ENCODE measurements at regions not wholly inside any gene's neighbourhood (a gene's known extent, or its start where the extent isn't known, plus 50 kb on each side); places are given as distances from the start of the nearest gene placed in this dataset.
A peak's percentile ranks its signal among the peaks of the same experiment; 100 is the strongest.

GRCh38 chr12:125983784-125984500 lies 918.7 kb downstream of the AACS start:
- Histone ChIP-seq H3K4me3 (peak overlapping the region in 3 of 4 donors; percentile 29 to 50 (median 38)), H3K4me1 (no peaks in the 10 kb centered on the region), H3K27me3 (no peaks in the 10 kb centered on the region), H3K9me3 (no peaks in the 10 kb centered on the region), H3K27ac (peak overlapping the region in 1 of 4 donors; percentile 74), H3K36me3 (no peaks in the 10 kb centered on the region)
- no peak for TF ChIP-seq POLR2A (IDR thresholded peaks at IDR 0.05)
- TF ChIP-seq, protein P1, sequence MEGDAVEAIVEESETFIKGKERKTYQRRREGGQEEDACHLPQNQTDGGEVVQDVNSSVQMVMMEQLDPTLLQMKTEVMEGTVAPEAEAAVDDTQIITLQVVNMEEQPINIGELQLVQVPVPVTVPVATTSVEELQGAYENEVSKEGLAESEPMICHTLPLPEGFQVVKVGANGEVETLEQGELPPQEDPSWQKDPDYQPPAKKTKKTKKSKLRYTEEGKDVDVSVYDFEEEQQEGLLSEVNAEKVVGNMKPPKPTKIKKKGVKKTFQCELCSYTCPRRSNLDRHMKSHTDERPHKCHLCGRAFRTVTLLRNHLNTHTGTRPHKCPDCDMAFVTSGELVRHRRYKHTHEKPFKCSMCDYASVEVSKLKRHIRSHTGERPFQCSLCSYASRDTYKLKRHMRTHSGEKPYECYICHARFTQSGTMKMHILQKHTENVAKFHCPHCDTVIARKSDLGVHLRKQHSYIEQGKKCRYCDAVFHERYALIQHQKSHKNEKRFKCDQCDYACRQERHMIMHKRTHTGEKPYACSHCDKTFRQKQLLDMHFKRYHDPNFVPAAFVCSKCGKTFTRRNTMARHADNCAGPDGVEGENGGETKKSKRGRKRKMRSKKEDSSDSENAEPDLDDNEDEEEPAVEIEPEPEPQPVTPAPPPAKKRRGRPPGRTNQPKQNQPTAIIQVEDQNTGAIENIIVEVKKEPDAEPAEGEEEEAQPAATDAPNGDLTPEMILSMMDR (IDR thresholded peaks at IDR 0.05), result no peak
- peak in 1 of 3 donors; percentile 51 for DNase-seq

DNA sequence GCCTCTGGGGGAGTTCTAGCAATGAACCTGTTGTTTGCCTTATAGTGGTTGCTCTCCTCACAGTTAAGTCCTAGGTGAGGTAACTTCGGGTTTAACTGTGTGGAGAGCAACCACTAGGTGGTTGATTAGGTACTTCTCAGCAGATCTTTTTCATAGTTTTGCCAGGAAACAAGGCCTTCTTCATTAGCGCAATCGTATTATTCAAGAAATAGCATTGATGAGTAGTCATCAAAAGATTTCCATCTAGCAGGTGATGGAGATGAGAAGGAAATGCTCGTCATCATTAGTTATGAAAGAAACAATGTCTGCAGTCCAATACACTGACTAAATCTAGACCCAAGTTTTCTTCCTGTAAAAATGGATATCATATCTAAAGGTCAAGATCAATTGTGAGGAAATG lies 923.3 kb downstream of the AACS start:
- no peak overlapping the region for H3K27ac ChIP-seq
- H3K9me3 ChIP-seq, result no peaks in the 10 kb centered on the region
- H3K36me3 ChIP-seq, result no peaks in the 10 kb centered on the region
- no peaks in the 10 kb centered on the region for H3K27me3 ChIP-seq
- no peaks in the 10 kb centered on the region for H3K4me1 ChIP-seq
- H3K4me3 ChIP-seq, result no peak overlapping the region
- no peak for TF ChIP-seq POLR2A (IDR thresholded peaks at IDR 0.05)
- DNase-seq, result no peak

DNA sequence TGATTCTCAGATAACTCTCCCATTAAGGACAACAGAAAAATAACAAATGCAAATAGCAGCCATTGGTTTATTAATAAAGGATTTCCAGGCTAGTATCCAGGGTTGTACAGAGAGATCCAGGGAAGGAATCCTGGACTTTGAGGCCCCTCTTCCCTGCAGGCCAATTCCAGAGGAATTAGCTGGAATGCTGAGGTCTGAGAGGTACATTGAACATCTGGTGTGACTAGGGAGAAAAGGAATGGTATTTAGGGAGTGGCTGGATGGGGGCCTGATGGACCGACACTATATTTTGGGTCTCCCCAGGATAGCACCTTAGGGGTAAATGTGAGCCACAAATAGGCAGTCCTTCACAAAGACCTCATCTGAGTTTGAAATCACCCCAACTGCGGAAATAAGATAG lies 924.5 kb downstream of the AACS start:
- no peaks in the 10 kb centered on the region for H3K36me3 ChIP-seq
- TF ChIP-seq, protein P1 (IDR thresholded peaks at IDR 0.05), result no peak
- TF ChIP-seq POLR2A (IDR thresholded peaks at IDR 0.05), result no peak

DNA sequence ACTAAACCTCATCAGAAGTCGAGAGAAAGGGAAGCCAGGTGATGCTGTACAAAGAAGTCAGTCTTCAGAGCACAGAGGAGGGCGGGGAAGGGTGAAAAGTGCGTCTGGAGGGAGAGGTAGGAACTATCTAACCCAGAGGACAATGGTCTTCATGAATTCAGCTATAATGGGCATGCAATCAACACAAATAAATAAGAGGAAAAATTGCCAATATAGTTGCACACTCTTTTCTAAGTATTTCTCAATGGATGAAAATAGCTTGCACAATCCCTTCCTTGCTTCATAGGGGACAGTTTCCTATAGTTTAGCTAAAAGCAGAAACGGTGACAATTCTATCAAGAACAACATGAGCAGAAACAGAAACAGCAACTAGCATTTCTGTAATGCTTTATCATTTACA lies 931.2 kb downstream of the AACS start:
- H3K4me1 ChIP-seq, result no peaks in the 10 kb centered on the region

More for the DNA sequence above, 924.5 kb downstream of the AACS start:
- no peak for DNase-seq
- no peaks in the 10 kb centered on the region for H3K4me1 ChIP-seq
- H3K9me3 ChIP-seq, result no peaks in the 10 kb centered on the region
- H3K27me3 ChIP-seq, result no peaks in the 10 kb centered on the region
- H3K4me3 ChIP-seq, result no peak overlapping the region
- H3K27ac ChIP-seq, result no peak overlapping the region

GRCh38 chr12:125999628-126000027 lies 934.4 kb downstream of the AACS start:
- Histone ChIP-seq H3K9me3 (no peaks in the 10 kb centered on the region), H3K27me3 (no peaks in the 10 kb centered on the region), H3K36me3 (no peaks in the 10 kb centered on the region), H3K27ac (no peak overlapping the region), H3K4me3 (no peak overlapping the region), H3K4me1 (no peaks in the 10 kb centered on the region)
- TF ChIP-seq, protein P1 (IDR thresholded peaks at IDR 0.05), result no peak
- TF ChIP-seq POLR2A (IDR thresholded peaks at IDR 0.05), result no peak
- no peak for DNase-seq

More for the DNA sequence above, 931.2 kb downstream of the AACS start:
- no peak overlapping the region for H3K4me3 ChIP-seq
- no peaks in the 10 kb centered on the region for H3K27me3 ChIP-seq
- H3K9me3 ChIP-seq, result no peaks in the 10 kb centered on the region
- DNase-seq, result no peak
- no peaks in the 10 kb centered on the region for H3K36me3 ChIP-seq
- H3K27ac ChIP-seq, result no peak overlapping the region
- TF ChIP-seq, protein P1 (IDR thresholded peaks at IDR 0.05), result no peak
- no peak for TF ChIP-seq POLR2A (IDR thresholded peaks at IDR 0.05)

DNA sequence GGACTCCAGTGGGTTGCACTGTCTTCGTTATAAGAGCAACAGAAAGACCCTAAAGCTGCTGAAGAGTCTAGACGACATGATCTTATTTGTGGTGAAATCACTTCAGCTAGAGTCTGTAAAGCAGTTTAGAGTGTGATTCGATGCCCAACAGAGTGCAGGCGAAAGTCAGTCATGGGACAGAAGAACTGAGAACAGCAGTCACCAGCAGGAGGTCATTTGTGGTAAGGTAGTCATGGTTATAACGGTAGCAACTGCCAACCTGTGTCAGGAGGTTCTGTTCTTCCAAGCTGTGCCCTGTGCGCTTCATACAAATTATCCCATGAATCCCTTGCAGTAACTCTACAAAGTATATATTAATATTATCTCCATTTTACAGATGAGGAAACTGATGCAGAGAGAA lies 954.1 kb downstream of the AACS start:
- Histone ChIP-seq H3K36me3 (no peaks in the 10 kb centered on the region), H3K27me3 (no peaks in the 10 kb centered on the region), H3K9me3 (no peaks in the 10 kb centered on the region), H3K4me3 (no peak overlapping the region), H3K27ac (no peak overlapping the region), H3K4me1 (no peaks in the 10 kb centered on the region)
- no peak for DNase-seq
- TF ChIP-seq, protein P1 (IDR thresholded peaks at IDR 0.05), result no peak
- no peak for TF ChIP-seq POLR2A (IDR thresholded peaks at IDR 0.05)
